ENCODE measurements at regions not wholly inside any gene's neighbourhood (a gene's known extent, or its start where the extent isn't known, plus 50 kb on each side); places are given as distances from the start of the nearest gene placed in this dataset.

- no peak for DNase-seq (ENCODE audit: low read depth)
- no peak overlapping the region for H3K4me3 ChIP-seq (ENCODE audit: low read depth, low read length)
- no peak for TF ChIP-seq MYC (IDR thresholded peaks at IDR 0.05; ENCODE audit: low read depth, low read length)
- TF ChIP-seq CTCF (IDR thresholded peaks at IDR 0.05; ENCODE audit: low read depth, low read length) = no peak
- no peak for TF ChIP-seq POLR2A (IDR thresholded peaks at IDR 0.05; ENCODE audit: extremely low read depth, insufficient read length)
- TF ChIP-seq, protein P1, sequence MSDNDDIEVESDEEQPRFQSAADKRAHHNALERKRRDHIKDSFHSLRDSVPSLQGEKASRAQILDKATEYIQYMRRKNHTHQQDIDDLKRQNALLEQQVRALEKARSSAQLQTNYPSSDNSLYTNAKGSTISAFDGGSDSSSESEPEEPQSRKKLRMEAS (IDR thresholded peaks at IDR 0.05; ENCODE audit: low read depth, low read length) = no peak
Measured at GRCh38 chr2:137809252-137809651, 155.0 kb upstream of the HNMT start.

DNA sequence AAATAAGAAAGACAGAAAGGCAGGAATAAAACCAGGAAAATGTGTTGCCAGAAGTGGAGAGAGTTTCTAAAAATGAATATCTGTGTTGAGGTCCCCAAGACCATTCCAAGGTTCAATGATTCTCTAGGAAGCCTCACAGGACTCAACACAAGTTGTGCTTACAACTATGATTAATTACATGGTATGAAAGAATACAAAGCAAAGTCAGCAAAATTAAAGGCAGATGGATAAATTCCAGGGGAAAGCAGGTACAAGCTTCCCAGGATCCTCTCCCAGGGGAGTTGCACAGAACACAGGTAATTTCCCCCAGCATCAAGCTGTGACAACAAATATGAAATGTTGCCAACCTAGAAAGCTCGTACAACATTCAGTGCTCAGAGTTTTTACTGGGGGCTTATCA is 154.4 kb upstream of the HNMT start:
- TF ChIP-seq POLR2A (IDR thresholded peaks at IDR 0.05; ENCODE audit: extremely low read depth, insufficient read length) = no peak
- TF ChIP-seq, protein P1 (IDR thresholded peaks at IDR 0.05; ENCODE audit: low read depth, low read length) = no peak
- TF ChIP-seq MYC (IDR thresholded peaks at IDR 0.05; ENCODE audit: low read depth, low read length) = no peak
- TF ChIP-seq CTCF (IDR thresholded peaks at IDR 0.05; ENCODE audit: low read depth, low read length) = no peak
- no peak overlapping the region for H3K4me3 ChIP-seq (ENCODE audit: low read depth, low read length)
- no peak for DNase-seq (ENCODE audit: low read depth)

GRCh38 chr2:137812517-137812916 is 151.8 kb upstream of the HNMT start:
- H3K4me3 ChIP-seq (ENCODE audit: low read depth, low read length) = no peak overlapping the region
- no peak for DNase-seq (ENCODE audit: low read depth)
- TF ChIP-seq MYC (IDR thresholded peaks at IDR 0.05; ENCODE audit: low read depth, low read length) (no peak), CTCF (IDR thresholded peaks at IDR 0.05; ENCODE audit: low read depth, low read length) (no peak), POLR2A (IDR thresholded peaks at IDR 0.05; ENCODE audit: extremely low read depth, insufficient read length) (no peak)
- TF ChIP-seq, protein P1 (IDR thresholded peaks at IDR 0.05; ENCODE audit: low read depth, low read length) = no peak

DNA sequence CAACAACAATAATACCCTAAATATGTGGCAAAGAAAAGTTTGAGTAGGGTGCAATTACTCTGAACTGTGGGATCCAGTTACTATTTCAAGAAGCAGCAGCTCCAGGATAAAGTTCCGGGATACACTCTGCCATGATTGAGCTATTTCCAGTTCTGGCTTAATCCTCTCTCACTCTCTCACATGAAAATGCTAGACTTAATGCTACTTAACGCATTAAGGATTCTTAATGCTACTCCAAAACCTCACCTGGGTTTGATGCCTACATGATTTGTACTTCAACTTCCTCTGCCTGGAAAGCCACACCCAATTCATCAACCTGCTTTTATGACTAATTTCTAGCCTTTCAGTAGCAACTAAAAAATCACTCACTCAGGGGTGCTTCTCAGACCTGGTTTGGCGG is 151.1 kb upstream of the HNMT start:
- DNase-seq (ENCODE audit: low read depth) = no peak
- TF ChIP-seq MYC (IDR thresholded peaks at IDR 0.05; ENCODE audit: low read depth, low read length) (no peak), CTCF (IDR thresholded peaks at IDR 0.05; ENCODE audit: low read depth, low read length) (no peak), POLR2A (IDR thresholded peaks at IDR 0.05; ENCODE audit: extremely low read depth, insufficient read length) (no peak)
- TF ChIP-seq, protein P1 (IDR thresholded peaks at IDR 0.05; ENCODE audit: low read depth, low read length) = no peak
- H3K4me3 ChIP-seq (ENCODE audit: low read depth, low read length) = no peak overlapping the region

DNA sequence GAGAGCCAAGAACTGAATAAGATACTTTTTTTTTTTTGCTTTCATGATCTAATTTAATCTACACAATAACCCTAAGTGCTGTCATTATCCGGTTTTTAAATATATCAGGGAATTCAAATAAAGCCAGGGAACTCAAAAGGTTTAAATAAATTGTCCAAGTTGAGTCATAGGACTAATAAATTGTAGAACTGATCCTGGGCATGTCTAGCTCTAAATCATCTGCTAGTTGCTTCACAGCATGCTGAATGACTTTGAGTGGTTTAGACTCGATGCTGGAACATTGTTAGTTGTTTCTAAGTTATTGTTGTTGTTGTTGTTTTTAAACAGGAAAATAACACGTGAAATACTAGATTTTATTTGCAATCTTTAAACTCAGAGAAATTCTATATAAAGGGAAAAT is 147.2 kb upstream of the HNMT start:
- TF ChIP-seq MYC (IDR thresholded peaks at IDR 0.05; ENCODE audit: low read depth, low read length) (no peak), CTCF (IDR thresholded peaks at IDR 0.05; ENCODE audit: low read depth, low read length) (no peak), POLR2A (IDR thresholded peaks at IDR 0.05; ENCODE audit: extremely low read depth, insufficient read length) (no peak)
- TF ChIP-seq, protein P1 (IDR thresholded peaks at IDR 0.05; ENCODE audit: low read depth, low read length) = no peak
- DNase-seq (ENCODE audit: low read depth) = no peak
- no peak overlapping the region for H3K4me3 ChIP-seq (ENCODE audit: low read depth, low read length)

- no peak for TF ChIP-seq CTCF (IDR thresholded peaks at IDR 0.05; ENCODE audit: low read depth, low read length)
- TF ChIP-seq MYC (IDR thresholded peaks at IDR 0.05; ENCODE audit: low read depth, low read length) = no peak
- no peak overlapping the region for H3K4me3 ChIP-seq (ENCODE audit: low read depth, low read length)
- DNase-seq (ENCODE audit: low read depth) = no peak
Measured at GRCh38 chr2:137823196-137823595, 141.1 kb upstream of the HNMT start.
